Esophagus squamous epithelium (tissue), 5 donors: ENCODE measurements at regions not wholly inside any gene's neighbourhood (a gene's known extent, or its start where the extent isn't known, plus 50 kb on each side); places are given as distances from the start of the nearest gene placed in this dataset.

Source experiments
- DNase-seq: peaks from one replicate; lab custom pipeline; 2025; lab: John Stamatoyannopoulos, UW
- H3K27ac ChIP-seq, 4 donors: fragments of 200-600 bp; sonication (generic); one replicate each; pipeline ENCODE4 v1.5.1; 2016 to 2019; ENCODE audit warnings: mild to moderate bottlenecking in 1 of 4
- H3K27me3 ChIP-seq, 4 donors: fragments of 200-600 bp; sonication (generic); 1 replicate in 3 of 4; 2 replicates in 1 of 4; pipeline versions ENCODE4 v1.5.1 to v1.6.0; 2017 to 2021; ENCODE audit warnings: antibody characterized with exemption in 1 of 4
- H3K36me3 ChIP-seq, 3 donors: fragments of 200-600 bp; sonication (generic); one replicate each; pipeline ENCODE4 v1.5.1; 2016 to 2019
- H3K4me1 ChIP-seq, 3 donors: fragments of 200-600 bp; sonication (generic); one replicate each; pipeline ENCODE4 v1.5.1; 2017 to 2019
- H3K4me3 ChIP-seq, 4 donors: fragments of 200-600 bp; sonication (generic); 1 replicate in 3 of 4; 2 replicates in 1 of 4; pipeline ENCODE4 v1.5.1; 2016 to 2019; ENCODE audit warnings: mild to moderate bottlenecking in 2 of 4, moderate library complexity in 1 of 4
- H3K9me3 ChIP-seq, 3 donors: fragments of 200-600 bp; sonication (generic); one replicate each; pipeline ENCODE4 v1.5.1; 2016 to 2019
- CTCF ChIP-seq, 6 experiments: fragments of 450-650 bp in 4 of 6; fragments of 200-600 bp in 2 of 6; sonication (generic) in 2 of 6; IDR thresholded peaks; one replicate each; pipeline ENCODE4 v1.5.1; 2016 to 2019; ENCODE audit warnings: antibody characterized with exemption in 6 of 6, mild to moderate bottlenecking in 4 of 6, moderate library complexity in 4 of 6
- POLR2A ChIP-seq, 4 donors: fragments of 450-650 bp; IDR thresholded peaks; one replicate each; pipeline ENCODE4 v1.6.1; 2017; ENCODE audit warnings: antibody characterized with exemption in 4 of 4, mild to moderate bottlenecking in 4 of 4, moderate library complexity in 3 of 4
- WGBS, 2 donors: methylation state at CpG; one replicate each; pipeline ENCODE4 v1.1.5; 2018; 5-methylcytosine and 5-hydroxymethylcytosine counted together
- intact Hi-C: fragments of 100-400 bp; cut with DNase I; formaldehyde crosslinking; loops from one replicate; pipeline ENCODE4 v1.15.0; 2022
- donor health status: DM: yes; HTN: yes; CAD: no.

GRCh38 chr12:30006021-30006420 is 222.3 kb upstream of the TMTC1 start:
- no peak for DNase-seq
- intact Hi-C loops: no loop called here
- 73 to 87% methylated on average over 1 of the region's 1 CpG for WGBS, 2 donors

GRCh38 chr12:30003321-30003720 is 219.6 kb upstream of the TMTC1 start:
- no peaks in the 10 kb centered on the region for H3K9me3 ChIP-seq
- TF ChIP-seq POLR2A (IDR thresholded peaks at IDR 0.05) (no peak), CTCF (IDR thresholded peaks at IDR 0.05) (no peak)
- no peaks in the 10 kb centered on the region for H3K27me3 ChIP-seq
- intact Hi-C loops: no loop called here
- H3K36me3 ChIP-seq: no peaks in the 10 kb centered on the region
- H3K4me3 ChIP-seq: no peak overlapping the region
- H3K27ac ChIP-seq: no peak overlapping the region
- no peaks in the 10 kb centered on the region for H3K4me1 ChIP-seq
- no peak for DNase-seq
- 78 to 84% methylated on average over 2 of the region's 2 CpGs for WGBS, 2 donors

More at GRCh38 chr12:30006021-30006420, 222.3 kb upstream of the TMTC1 start:
- TF ChIP-seq POLR2A (IDR thresholded peaks at IDR 0.05) (no peak), CTCF (IDR thresholded peaks at IDR 0.05) (no peak)
- Histone ChIP-seq H3K27me3 (no peaks in the 10 kb centered on the region), H3K4me3 (no peak overlapping the region), H3K36me3 (no peaks in the 10 kb centered on the region), H3K4me1 (peaks cover 0 to 10% (median 0%) of the 10 kb centered on the region in 3 donors), H3K27ac (no peak overlapping the region), H3K9me3 (no peaks in the 10 kb centered on the region)

GRCh38 chr12:30002677-30003076 is 218.9 kb upstream of the TMTC1 start:
- intact Hi-C loops: no loop called here
- 86 to 91% methylated on average over 5 of the region's 5 CpGs for WGBS, 2 donors
- H3K9me3 ChIP-seq: no peaks in the 10 kb centered on the region
- no peaks in the 10 kb centered on the region for H3K4me1 ChIP-seq
- no peak for DNase-seq
- TF ChIP-seq POLR2A (IDR thresholded peaks at IDR 0.05) (no peak), CTCF (IDR thresholded peaks at IDR 0.05) (no peak)
- no peaks in the 10 kb centered on the region for H3K27me3 ChIP-seq
- no peak overlapping the region for H3K27ac ChIP-seq
- H3K36me3 ChIP-seq: no peaks in the 10 kb centered on the region
- no peak overlapping the region for H3K4me3 ChIP-seq

GRCh38 chr12:30000401-30000800 is 216.7 kb upstream of the TMTC1 start:
- H3K36me3 ChIP-seq: no peaks in the 10 kb centered on the region
- H3K4me1 ChIP-seq: no peaks in the 10 kb centered on the region
- intact Hi-C loops: no loop called here
- H3K9me3 ChIP-seq: no peaks in the 10 kb centered on the region
- H3K4me3 ChIP-seq: no peak overlapping the region
- no peak overlapping the region for H3K27ac ChIP-seq
- no peak for DNase-seq
- no peak for TF ChIP-seq POLR2A (IDR thresholded peaks at IDR 0.05)
- no peak for TF ChIP-seq CTCF (IDR thresholded peaks at IDR 0.05)
- no peaks in the 10 kb centered on the region for H3K27me3 ChIP-seq
- WGBS, 2 donors: 89% methylated on average over 1 of the region's 1 CpG

GRCh38 chr12:29996993-29997392 is 213.3 kb upstream of the TMTC1 start:
- intact Hi-C loops: no loop called here
- 84 to 89% methylated on average over 3 of the region's 3 CpGs for WGBS, 2 donors
- TF ChIP-seq CTCF (IDR thresholded peaks at IDR 0.05) (no peak), POLR2A (IDR thresholded peaks at IDR 0.05) (no peak)

More at GRCh38 chr12:29996993-29997392, 213.3 kb upstream of the TMTC1 start:
- H3K4me3 ChIP-seq: no peak overlapping the region
- no peaks in the 10 kb centered on the region for H3K36me3 ChIP-seq
- no peaks in the 10 kb centered on the region for H3K27me3 ChIP-seq
- no peak for DNase-seq
- H3K9me3 ChIP-seq: no peaks in the 10 kb centered on the region
- H3K4me1 ChIP-seq: no peaks in the 10 kb centered on the region
- no peak overlapping the region for H3K27ac ChIP-seq
